Right lobe of liver (tissue), 4 donors: ENCODE measurements at regions not wholly inside any gene's neighbourhood (a gene's known extent, or its start where the extent isn't known, plus 50 kb on each side); places are given as distances from the start of the nearest gene placed in this dataset.

Experiments used
- POLR2A ChIP-seq: fragments of 450-650 bp; IDR thresholded peaks from one replicate; pipeline ENCODE4 v1.6.1; 2017; ENCODE audit warnings: antibody characterized with exemption, mild to moderate bottlenecking
- TF ChIP-seq, protein P1 (sequence below), 4 donors: fragments of 200-600 bp in 3 of 4; fragments of 450-650 bp in 1 of 4; IDR thresholded peaks; one replicate each; pipeline versions ENCODE4 v1.5.1 to v1.8.0; 2016 to 2022; ENCODE audit warnings: antibody characterized with exemption in 4 of 4, mild to moderate bottlenecking in 2 of 4
- donor health status: DM: no; HTN: no; CAD: no.
- donor health status: DM: no; HTN: no; CAD: no.
- donor health status: DM: no; HTN: yes; CAD: no.

DNA sequence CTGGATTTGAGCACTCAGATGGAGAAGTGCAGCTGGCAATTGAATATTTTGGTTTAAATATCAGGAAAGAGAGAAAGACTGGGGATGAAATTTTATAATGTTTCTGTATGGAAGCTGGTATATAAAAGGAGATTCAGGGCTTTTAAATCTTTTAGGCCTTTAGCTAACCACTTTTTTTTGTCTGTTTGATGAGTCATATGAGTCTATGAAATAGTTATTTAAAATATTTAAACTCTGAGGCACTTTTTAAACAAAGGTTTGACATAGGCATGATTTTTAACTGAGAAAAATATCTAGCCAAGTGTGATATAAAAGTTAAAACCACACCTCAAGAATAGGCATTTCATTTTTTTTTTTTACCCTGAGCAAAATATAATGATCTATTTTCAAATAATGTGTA is 944.3 kb downstream of the GATA3 start:
- TF ChIP-seq, protein P1, sequence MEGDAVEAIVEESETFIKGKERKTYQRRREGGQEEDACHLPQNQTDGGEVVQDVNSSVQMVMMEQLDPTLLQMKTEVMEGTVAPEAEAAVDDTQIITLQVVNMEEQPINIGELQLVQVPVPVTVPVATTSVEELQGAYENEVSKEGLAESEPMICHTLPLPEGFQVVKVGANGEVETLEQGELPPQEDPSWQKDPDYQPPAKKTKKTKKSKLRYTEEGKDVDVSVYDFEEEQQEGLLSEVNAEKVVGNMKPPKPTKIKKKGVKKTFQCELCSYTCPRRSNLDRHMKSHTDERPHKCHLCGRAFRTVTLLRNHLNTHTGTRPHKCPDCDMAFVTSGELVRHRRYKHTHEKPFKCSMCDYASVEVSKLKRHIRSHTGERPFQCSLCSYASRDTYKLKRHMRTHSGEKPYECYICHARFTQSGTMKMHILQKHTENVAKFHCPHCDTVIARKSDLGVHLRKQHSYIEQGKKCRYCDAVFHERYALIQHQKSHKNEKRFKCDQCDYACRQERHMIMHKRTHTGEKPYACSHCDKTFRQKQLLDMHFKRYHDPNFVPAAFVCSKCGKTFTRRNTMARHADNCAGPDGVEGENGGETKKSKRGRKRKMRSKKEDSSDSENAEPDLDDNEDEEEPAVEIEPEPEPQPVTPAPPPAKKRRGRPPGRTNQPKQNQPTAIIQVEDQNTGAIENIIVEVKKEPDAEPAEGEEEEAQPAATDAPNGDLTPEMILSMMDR (IDR thresholded peaks at IDR 0.05) = no peak
- no peak for TF ChIP-seq POLR2A
